Caco-2 (cell line): ENCODE measurements at regions not wholly inside any gene's neighbourhood (a gene's known extent, or its start where the extent isn't known, plus 50 kb on each side); places are given as distances from the start of the nearest gene placed in this dataset.

Experiments used
- BruUV-seq: library from RNA; stranded (reverse); fragments of 400-500 nt; replicated peaks from 2 replicates; lab custom pipeline; 2021; lab: Mats Ljungman, UMichigan
- CTCF ChIA-PET: fragments of 300-600 bp; sonication (Branson Sonifier 250); formaldehyde crosslinking; loops from one replicate; lab custom pipeline; 2022; ENCODE audit warnings: antibody characterized with exemption; lab: Charles Lee
- POLR2A ChIA-PET: fragments of 300-600 bp; sonication (Branson Sonifier 250); formaldehyde crosslinking; loops from one replicate; lab custom pipeline; 2022; ENCODE audit warnings: antibody characterized with exemption; lab: Charles Lee
- DNase-seq, 2 experiments: peaks; one replicate each; pipeline versions ENCODE4 v3.0.0 to v3.0.0-alpha.2; 2020 to 2022
- H3K27me3 ChIP-seq: replicated peaks from 2 replicates; pipeline ENCODE4 v1.6.0; 2011; ENCODE audit warnings: low read length; ENCODE audit not compliant: control insufficient read depth, insufficient read depth
- H3K36me3 ChIP-seq: 2 replicates; pipeline ENCODE4 v1.5.1; 2011; ENCODE audit warnings: low read length; ENCODE audit not compliant: control insufficient read depth, insufficient read depth
- H3K4me1 ChIP-seq: fragments of 250-450 bp; sonication (Bioruptor Pico); 2 replicates; pipeline ENCODE4 v1.5.1; 2020; ENCODE audit warnings: mild to moderate bottlenecking
- H3K4me3 ChIP-seq: 2 replicates; pipeline ENCODE4 v1.5.1; 2011; ENCODE audit warnings: low read depth, mild to moderate bottlenecking, control low read depth, low read length
- H3K9me3 ChIP-seq: fragments of 250-450 bp; sonication (Bioruptor Pico); 2 replicates; pipeline ENCODE4 v1.5.1; 2020; ENCODE audit warnings: mild to moderate bottlenecking, moderate library complexity
- H3K27ac Mint-ChIP-seq: one replicate; pipeline ENCODE4 v1.8.0; 2022; ENCODE audit warnings: mixed read lengths; ENCODE audit not compliant: unreplicated experiment
- H3K27me3 Mint-ChIP-seq: one replicate; pipeline ENCODE4 v1.8.0; 2022; ENCODE audit warnings: mixed read lengths; ENCODE audit not compliant: insufficient read depth, unreplicated experiment
- H3K36me3 Mint-ChIP-seq: one replicate; pipeline ENCODE4 v1.8.0; 2022; ENCODE audit warnings: mild to moderate bottlenecking, mixed read lengths; ENCODE audit not compliant: insufficient read depth, unreplicated experiment
- H3K4me1 Mint-ChIP-seq: one replicate; pipeline ENCODE4 v1.8.0; 2022; ENCODE audit warnings: low read depth, mixed read lengths; ENCODE audit not compliant: unreplicated experiment
- H3K4me3 Mint-ChIP-seq: one replicate; pipeline ENCODE4 v1.8.0; 2022; ENCODE audit warnings: mild to moderate bottlenecking, moderate library complexity, mixed read lengths; ENCODE audit not compliant: unreplicated experiment
- H3K9me3 Mint-ChIP-seq: one replicate; pipeline ENCODE4 v1.8.0; 2022; ENCODE audit warnings: mixed read lengths; ENCODE audit not compliant: unreplicated experiment
- intact Hi-C: fragments of 100-400 bp; cut with micrococcal nuclease; formaldehyde crosslinking; loops from one replicate; pipeline ENCODE4 v1.10.0; 2022; ENCODE audit not compliant: unreplicated experiment
- TF ChIP-seq, protein P1 (sequence below), 2 experiments: fragments of 200-600 bp in 1 of 2; IDR thresholded peaks; 1 replicate in 1 of 2; 2 replicates in 1 of 2; pipeline versions ENCODE4 v1.5.1 to v1.8.0; 2011 to 2022; ENCODE audit warnings: antibody characterized with exemption in 1 of 2, control low read depth in 1 of 2, inconsistent platforms in 1 of 2, low read depth in 1 of 2, low read length in 1 of 2, mild to moderate bottlenecking in 1 of 2, moderate library complexity in 1 of 2; ENCODE audit not compliant: insufficient read depth in 1 of 2, severe bottlenecking in 1 of 2, unreplicated experiment in 1 of 2

DNA sequence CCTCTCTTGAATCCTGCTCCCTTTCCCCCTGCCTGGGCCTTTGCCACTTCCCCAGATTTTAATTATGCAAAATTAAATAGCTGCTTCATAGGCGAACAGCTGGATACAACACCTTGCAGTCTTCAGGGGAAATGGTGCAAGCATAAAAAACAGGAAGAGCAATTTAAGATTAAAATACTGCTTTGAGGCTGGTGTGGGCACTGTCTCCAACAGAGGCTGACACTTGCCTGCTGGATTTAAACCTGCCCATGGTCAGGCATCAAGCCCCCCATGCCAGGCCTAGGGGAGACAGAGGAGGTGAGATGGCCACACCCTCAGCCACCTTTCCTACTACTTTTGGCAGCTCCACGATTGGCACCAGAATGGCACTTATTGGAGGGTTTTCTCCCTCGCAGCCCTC is 110.1 kb upstream of the DIO3 start:
- TF ChIP-seq, protein P1, sequence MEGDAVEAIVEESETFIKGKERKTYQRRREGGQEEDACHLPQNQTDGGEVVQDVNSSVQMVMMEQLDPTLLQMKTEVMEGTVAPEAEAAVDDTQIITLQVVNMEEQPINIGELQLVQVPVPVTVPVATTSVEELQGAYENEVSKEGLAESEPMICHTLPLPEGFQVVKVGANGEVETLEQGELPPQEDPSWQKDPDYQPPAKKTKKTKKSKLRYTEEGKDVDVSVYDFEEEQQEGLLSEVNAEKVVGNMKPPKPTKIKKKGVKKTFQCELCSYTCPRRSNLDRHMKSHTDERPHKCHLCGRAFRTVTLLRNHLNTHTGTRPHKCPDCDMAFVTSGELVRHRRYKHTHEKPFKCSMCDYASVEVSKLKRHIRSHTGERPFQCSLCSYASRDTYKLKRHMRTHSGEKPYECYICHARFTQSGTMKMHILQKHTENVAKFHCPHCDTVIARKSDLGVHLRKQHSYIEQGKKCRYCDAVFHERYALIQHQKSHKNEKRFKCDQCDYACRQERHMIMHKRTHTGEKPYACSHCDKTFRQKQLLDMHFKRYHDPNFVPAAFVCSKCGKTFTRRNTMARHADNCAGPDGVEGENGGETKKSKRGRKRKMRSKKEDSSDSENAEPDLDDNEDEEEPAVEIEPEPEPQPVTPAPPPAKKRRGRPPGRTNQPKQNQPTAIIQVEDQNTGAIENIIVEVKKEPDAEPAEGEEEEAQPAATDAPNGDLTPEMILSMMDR (IDR thresholded peaks at IDR 0.05; ENCODE audit: insufficient read depth in 1 of 2, low read depth in 1 of 2, low read length in 1 of 2, severe bottlenecking in 1 of 2, unreplicated experiment in 1 of 2), result no peak
- BruUV-seq, result no TSS peak
- H3K4me1 Mint-ChIP-seq, result no peaks in the 10 kb centered on the region
- no peaks in the 10 kb centered on the region for H3K36me3 Mint-ChIP-seq
- H3K9me3 Mint-ChIP-seq, result no peaks in the 10 kb centered on the region
- Histone ChIP-seq H3K4me3 (no peak overlapping the region), H3K36me3 (no peaks in the 10 kb centered on the region), H3K9me3 (no peaks in the 10 kb centered on the region), H3K4me1 (no peaks in the 10 kb centered on the region), H3K27me3 (no peaks in the 10 kb centered on the region)
- CTCF ChIA-PET, result no interaction called here
- POLR2A ChIA-PET, result interaction anchor here (0.6 kb wide), 1 partner anchor 1480 kb away, joined by 7 read pairs; no protein-coding TSS in a partner anchor
- intact Hi-C loops, result no loop called here
- no peak for DNase-seq
- H3K27me3 Mint-ChIP-seq, result no peaks in the 10 kb centered on the region
- no peak overlapping the region for H3K4me3 Mint-ChIP-seq
- no peak overlapping the region for H3K27ac Mint-ChIP-seq

DNA sequence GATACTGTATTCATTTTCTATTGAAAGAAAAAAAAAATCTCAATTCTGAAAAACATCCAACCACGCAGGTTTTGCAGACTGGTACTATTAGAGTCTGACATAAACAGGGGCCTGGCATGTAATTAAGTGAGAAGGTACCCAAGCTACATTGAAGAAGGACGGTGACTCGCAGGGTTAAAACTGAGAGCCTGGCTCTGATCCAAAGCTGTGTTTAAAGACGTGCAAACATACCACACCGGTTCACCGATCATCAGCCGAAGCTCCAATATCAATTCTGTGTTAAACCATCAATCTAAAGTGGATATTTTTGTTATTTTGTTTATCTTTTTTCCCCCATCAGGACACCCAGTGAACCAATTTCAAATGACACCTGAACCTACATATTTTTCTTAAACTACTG is 108.1 kb upstream of the DIO3 start:
- Histone ChIP-seq H3K4me1 (no peaks in the 10 kb centered on the region), H3K27me3 (no peaks in the 10 kb centered on the region), H3K4me3 (no peak overlapping the region), H3K9me3 (no peaks in the 10 kb centered on the region), H3K36me3 (no peaks in the 10 kb centered on the region)
- H3K4me1 Mint-ChIP-seq, result no peaks in the 10 kb centered on the region
- no peak overlapping the region for H3K4me3 Mint-ChIP-seq
- intact Hi-C loops, result no loop called here
- no peaks in the 10 kb centered on the region for H3K36me3 Mint-ChIP-seq
- ChIA-PET POLR2A (no interaction called here), CTCF (no interaction called here)
- DNase-seq, result no peak
- H3K27ac Mint-ChIP-seq, result no peak overlapping the region
- TF ChIP-seq, protein P1 (IDR thresholded peaks at IDR 0.05; ENCODE audit: insufficient read depth in 1 of 2, low read depth in 1 of 2, low read length in 1 of 2, severe bottlenecking in 1 of 2, unreplicated experiment in 1 of 2), result no peak
- H3K27me3 Mint-ChIP-seq, result no peaks in the 10 kb centered on the region
- no TSS peak for BruUV-seq
- H3K9me3 Mint-ChIP-seq, result no peaks in the 10 kb centered on the region

DNA sequence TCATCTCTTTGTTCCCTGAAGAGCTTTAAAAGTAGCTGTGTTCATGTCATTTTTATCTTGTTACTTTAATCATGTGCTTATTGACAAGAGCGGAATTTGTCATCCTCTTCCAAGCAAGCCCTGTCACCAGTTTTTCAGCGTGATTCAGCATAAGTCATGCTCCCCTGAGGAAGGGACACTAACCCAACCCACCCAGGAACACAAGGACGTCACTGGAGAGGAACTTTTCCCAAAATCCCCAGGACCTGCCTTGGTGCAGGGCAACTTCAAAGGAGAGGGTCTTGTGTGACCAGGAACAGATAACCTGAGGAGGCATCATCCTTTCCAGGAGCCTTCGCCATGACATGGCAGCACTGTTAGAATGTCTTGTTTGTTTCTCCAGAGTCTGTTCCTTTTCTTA is 107.1 kb upstream of the DIO3 start:
- H3K36me3 Mint-ChIP-seq, result no peaks in the 10 kb centered on the region
- Histone ChIP-seq H3K4me3 (no peak overlapping the region), H3K36me3 (no peaks in the 10 kb centered on the region), H3K4me1 (no peaks in the 10 kb centered on the region), H3K9me3 (no peaks in the 10 kb centered on the region), H3K27me3 (no peaks in the 10 kb centered on the region)
- DNase-seq, result no peak
- POLR2A ChIA-PET, result no interaction called here
- no TSS peak for BruUV-seq
- no peak overlapping the region for H3K4me3 Mint-ChIP-seq
- H3K27me3 Mint-ChIP-seq, result no peaks in the 10 kb centered on the region
- H3K9me3 Mint-ChIP-seq, result no peaks in the 10 kb centered on the region
- intact Hi-C loops, result no loop called here
- CTCF ChIA-PET, result no interaction called here
- no peaks in the 10 kb centered on the region for H3K4me1 Mint-ChIP-seq
- TF ChIP-seq, protein P1 (IDR thresholded peaks at IDR 0.05; ENCODE audit: insufficient read depth in 1 of 2, low read depth in 1 of 2, low read length in 1 of 2, severe bottlenecking in 1 of 2, unreplicated experiment in 1 of 2), result no peak
- H3K27ac Mint-ChIP-seq, result no peak overlapping the region
